PC-9 (cell line): ENCODE measurements at regions not wholly inside any gene's neighbourhood (a gene's known extent, or its start where the extent isn't known, plus 50 kb on each side); places are given as distances from the start of the nearest gene placed in this dataset.

Experiments used
- BruUV-seq: library from RNA; stranded (reverse); fragments of 400-500 nt; replicated peaks from 2 replicates; lab custom pipeline; 2021; lab: Mats Ljungman, UMichigan
- CTCF ChIA-PET: fragments of 300-600 bp; sonication (Branson Sonifier 250); formaldehyde crosslinking; loops from one replicate; lab custom pipeline; 2022; ENCODE audit warnings: antibody characterized with exemption; lab: Charles Lee
- POLR2A ChIA-PET: fragments of 300-600 bp; sonication (Branson Sonifier 250); formaldehyde crosslinking; loops from one replicate; lab custom pipeline; 2022; ENCODE audit warnings: antibody characterized with exemption; ENCODE audit not compliant: unreplicated experiment; lab: Charles Lee
- DNase-seq, 2 experiments: peaks; one replicate each; pipeline versions ENCODE4 v3.0.0 to v3.0.0-alpha.2; 2015 to 2022; ENCODE audit warnings: mixed read lengths in 1 of 2
- H2AFZ ChIP-seq: fragments of 200-600 bp; sonication (generic); 2 replicates; pipeline ENCODE4 v1.8.1; 2017; ENCODE audit warnings: antibody characterized with exemption
- H3F3A ChIP-seq: fragments of 200-600 bp; sonication (generic); 2 replicates; pipeline ENCODE4 v1.8.1; 2017; ENCODE audit warnings: antibody characterized with exemption, mild to moderate bottlenecking, low read depth; ENCODE audit not compliant: insufficient read depth
- H3K27ac ChIP-seq: fragments of 200-600 bp; sonication (generic); 2 replicates; pipeline ENCODE4 v1.6.1; 2016; ENCODE audit warnings: mixed run types
- H3K27me3 ChIP-seq: fragments of 200-600 bp; sonication (generic); 2 replicates; pipeline ENCODE4 v1.6.1; 2016; ENCODE audit warnings: low read depth, mixed run types; ENCODE audit not compliant: insufficient read depth
- H3K36me3 ChIP-seq: fragments of 200-600 bp; sonication (generic); 2 replicates; pipeline ENCODE4 v1.6.1; 2016; ENCODE audit warnings: low read depth, mixed run types
- H3K4me1 ChIP-seq: fragments of 200-600 bp; sonication (generic); replicated peaks from 2 replicates; pipeline ENCODE4 v1.6.1; 2016; ENCODE audit warnings: mixed run types; ENCODE audit not compliant: insufficient read depth
- H3K4me2 ChIP-seq: fragments of 200-600 bp; sonication (generic); 2 replicates; pipeline ENCODE4 v1.6.1; 2017; ENCODE audit warnings: mixed run types
- H3K4me3 ChIP-seq: fragments of 200-600 bp; sonication (generic); 2 replicates; pipeline ENCODE4 v1.6.1; 2016; ENCODE audit warnings: mixed run types
- H3K79me2 ChIP-seq: fragments of 200-600 bp; sonication (generic); 2 replicates; pipeline ENCODE4 v1.6.1; 2017; ENCODE audit warnings: low read depth, mixed run types
- H3K9me2 ChIP-seq: fragments of 200-600 bp; sonication (generic); 2 replicates; pipeline ENCODE4 v1.8.1; 2017; ENCODE audit warnings: mild to moderate bottlenecking; ENCODE audit not compliant: insufficient read depth
- H3K9me3 ChIP-seq: fragments of 200-600 bp; sonication (generic); 2 replicates; pipeline ENCODE4 v1.8.1; 2016; ENCODE audit warnings: low read depth; ENCODE audit not compliant: insufficient read depth
- H4K20me1 ChIP-seq: fragments of 200-600 bp; sonication (generic); 2 replicates; pipeline ENCODE4 v1.8.1; 2017; ENCODE audit not compliant: insufficient read depth
- CTCF ChIP-seq: fragments of 200-600 bp; sonication (generic); conservative IDR thresholded peaks from 2 replicates; pipeline ENCODE4 v1.6.1; 2017; ENCODE audit warnings: mixed run types, antibody characterized with exemption, mild to moderate bottlenecking, moderate library complexity
- EZH2 ChIP-seq: fragments of 200-600 bp; sonication (generic); IDR thresholded peaks from 2 replicates; pipeline ENCODE4 v1.8.0; 2017; ENCODE audit warnings: antibody characterized with exemption, low read depth
- intact Hi-C: fragments of 100-400 bp; cut with micrococcal nuclease; formaldehyde crosslinking; loops from one replicate; pipeline ENCODE4 v1.10.0; 2022; ENCODE audit not compliant: unreplicated experiment

GRCh38 chr1:30657131-30658013, 66.0 kb downstream of the MATN1 start:
- Histone ChIP-seq H3K27me3 (no peaks in the 10 kb centered on the region), H3K36me3 (no peaks in the 10 kb centered on the region), H3K9me3 (no peaks in the 10 kb centered on the region), H4K20me1 (no peaks in the 10 kb centered on the region), H3K4me2 (peak overlapping the region; percentile 59), H3F3A (no peaks in the 10 kb centered on the region), H3K4me3 (no peak overlapping the region), H3K9me2 (no peaks in the 10 kb centered on the region), H3K79me2 (no peaks in the 10 kb centered on the region), H2AFZ (no peak overlapping the region), H3K4me1 (peaks cover 30% of the 10 kb centered on the region), H3K27ac (no peak overlapping the region)
- TF ChIP-seq EZH2 (no peak), CTCF (no peak)
- ChIA-PET CTCF (no interaction called here), POLR2A (interaction anchor here (0.6 kb wide), 1 partner anchor 994 kb away, joined by 6 read pairs; no protein-coding TSS in a partner anchor)
- DNase-seq = peak; percentile 61 to 76
- BruUV-seq = no TSS peak
- intact Hi-C loops = no loop called here

- Histone ChIP-seq H3K9me2 (no peaks in the 10 kb centered on the region), H3K4me1 (peaks cover 35% of the 10 kb centered on the region), H3K36me3 (no peaks in the 10 kb centered on the region), H2AFZ (no peak overlapping the region), H3K4me2 (no peak overlapping the region), H3K4me3 (no peak overlapping the region), H4K20me1 (no peaks in the 10 kb centered on the region), H3K79me2 (no peaks in the 10 kb centered on the region), H3K9me3 (no peaks in the 10 kb centered on the region), H3K27me3 (no peaks in the 10 kb centered on the region), H3K27ac (no peak overlapping the region), H3F3A (no peaks in the 10 kb centered on the region)
- intact Hi-C loops = no loop called here
- TF ChIP-seq EZH2 (no peak), CTCF (no peak)
- ChIA-PET CTCF (no interaction called here), POLR2A (interaction anchor here (0.6 kb wide), 1 partner anchor 993 kb away, joined by 6 read pairs; no protein-coding TSS in a partner anchor)
- DNase-seq = no peak
- BruUV-seq = no TSS peak
Observed at GRCh38 chr1:30656171-30656940, 67.0 kb downstream of the MATN1 start.

- no peaks in the 10 kb centered on the region for H3K9me3 ChIP-seq
- BruUV-seq = no TSS peak
- POLR2A ChIA-PET = no interaction called here
- CTCF ChIA-PET = interaction anchor here (0.5 kb wide), 1 partner anchor 1043 kb away, joined by 6 read pairs; no protein-coding TSS in a partner anchor
- TF ChIP-seq CTCF = no peak
- TF ChIP-seq EZH2 = no peak
- H3K27me3 ChIP-seq = no peaks in the 10 kb centered on the region
- no peak for DNase-seq
- H3K9me2 ChIP-seq = no peaks in the 10 kb centered on the region
- H3F3A ChIP-seq = 0 out of 2 replicates have a peak, but pooled peaks cover 2% of the 10 kb centered on the region
- no peak overlapping the region for H3K4me3 ChIP-seq
- no peaks in the 10 kb centered on the region for H3K79me2 ChIP-seq
- no peak overlapping the region for H2AFZ ChIP-seq
- H4K20me1 ChIP-seq = no peaks in the 10 kb centered on the region
- no peak overlapping the region for H3K27ac ChIP-seq
- H3K4me2 ChIP-seq = no peak overlapping the region
- intact Hi-C loops = no loop called here
- no peaks in the 10 kb centered on the region for H3K36me3 ChIP-seq
- H3K4me1 ChIP-seq = peaks cover 36% of the 10 kb centered on the region
Observed at GRCh38 chr1:30655672-30656071, 67.7 kb downstream of the MATN1 start.
